22Rv1 (cell line): ENCODE measurements at regions not wholly inside any gene's neighbourhood (a gene's known extent, or its start where the extent isn't known, plus 50 kb on each side); places are given as distances from the start of the nearest gene placed in this dataset.

ENCODE experiments used
- ZFX ChIP-seq: fragments of 450-650 bp; IDR thresholded peaks from 2 replicates; pipeline ENCODE4 v1.6.1; 2017; ENCODE audit warnings: antibody characterized with exemption, borderline replicate concordance
- TF ChIP-seq, protein P1 (sequence below): fragments of 450-650 bp; IDR thresholded peaks from 2 replicates; pipeline ENCODE4 v1.5.1; 2017; ENCODE audit warnings: mild to moderate bottlenecking

DNA sequence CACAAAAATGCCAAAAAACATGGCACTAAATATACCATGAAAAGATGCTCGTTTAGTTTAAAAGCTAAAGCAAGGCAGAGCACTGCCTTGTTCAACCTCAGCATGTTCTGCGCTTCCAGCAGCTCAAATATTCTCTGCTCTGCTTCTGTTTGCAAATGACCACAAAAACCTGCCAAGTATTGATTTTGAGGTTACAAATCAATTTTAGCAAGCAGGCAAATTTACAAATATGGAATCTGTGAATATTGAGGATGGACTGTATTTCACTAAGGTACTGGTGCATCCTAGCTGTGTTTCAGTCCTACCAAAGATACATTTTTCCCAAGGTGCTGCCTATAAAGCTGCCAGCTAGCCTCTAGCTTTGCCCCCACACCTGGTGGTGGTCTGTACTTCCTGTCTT lies 449.9 kb downstream of the PREX1 start:
- TF ChIP-seq, protein P1, sequence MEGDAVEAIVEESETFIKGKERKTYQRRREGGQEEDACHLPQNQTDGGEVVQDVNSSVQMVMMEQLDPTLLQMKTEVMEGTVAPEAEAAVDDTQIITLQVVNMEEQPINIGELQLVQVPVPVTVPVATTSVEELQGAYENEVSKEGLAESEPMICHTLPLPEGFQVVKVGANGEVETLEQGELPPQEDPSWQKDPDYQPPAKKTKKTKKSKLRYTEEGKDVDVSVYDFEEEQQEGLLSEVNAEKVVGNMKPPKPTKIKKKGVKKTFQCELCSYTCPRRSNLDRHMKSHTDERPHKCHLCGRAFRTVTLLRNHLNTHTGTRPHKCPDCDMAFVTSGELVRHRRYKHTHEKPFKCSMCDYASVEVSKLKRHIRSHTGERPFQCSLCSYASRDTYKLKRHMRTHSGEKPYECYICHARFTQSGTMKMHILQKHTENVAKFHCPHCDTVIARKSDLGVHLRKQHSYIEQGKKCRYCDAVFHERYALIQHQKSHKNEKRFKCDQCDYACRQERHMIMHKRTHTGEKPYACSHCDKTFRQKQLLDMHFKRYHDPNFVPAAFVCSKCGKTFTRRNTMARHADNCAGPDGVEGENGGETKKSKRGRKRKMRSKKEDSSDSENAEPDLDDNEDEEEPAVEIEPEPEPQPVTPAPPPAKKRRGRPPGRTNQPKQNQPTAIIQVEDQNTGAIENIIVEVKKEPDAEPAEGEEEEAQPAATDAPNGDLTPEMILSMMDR: no peak
- TF ChIP-seq ZFX: no peak
